HepG2 (cell line): ENCODE measurements at regions not wholly inside any gene's neighbourhood (a gene's known extent, or its start where the extent isn't known, plus 50 kb on each side); places are given as distances from the start of the nearest gene placed in this dataset.

Source experiments
- NFAT5 ChIP-seq: sonication (generic); formaldehyde crosslinking; IDR thresholded peaks from 2 replicates; pipeline ENCODE4 v1.4.0; 2020; ENCODE audit warnings: missing genetic modification reagents
- THRA ChIP-seq: sonication (generic); formaldehyde crosslinking; IDR thresholded peaks from 2 replicates; pipeline ENCODE4 v1.4.0; 2020; ENCODE audit warnings: missing genetic modification reagents, borderline replicate concordance
- TMF1 ChIP-seq: sonication (generic); formaldehyde crosslinking; IDR thresholded peaks from 2 replicates; pipeline ENCODE4 v1.8.1; 2022; ENCODE audit warnings: low read depth, missing genetic modification reagents
- ZNF337 ChIP-seq: sonication (generic); formaldehyde crosslinking; IDR thresholded peaks from 2 replicates; pipeline ENCODE4 v1.5.1; 2020; ENCODE audit warnings: missing genetic modification reagents, low read depth, mild to moderate bottlenecking, borderline replicate concordance
- ZNF660 ChIP-seq: sonication (generic); formaldehyde crosslinking; IDR thresholded peaks from 2 replicates; pipeline ENCODE4 v1.5.1; 2020; ENCODE audit warnings: mild to moderate bottlenecking, low read depth, missing genetic modification reagents, borderline replicate concordance
- ZNF83 ChIP-seq: sonication (generic); formaldehyde crosslinking; IDR thresholded peaks from 2 replicates; pipeline ENCODE4 v1.4.0; 2020; ENCODE audit warnings: missing genetic modification reagents, mild to moderate bottlenecking, borderline replicate concordance
- TF ChIP-seq, protein P1 (sequence below): sonication (generic); formaldehyde crosslinking; IDR thresholded peaks from 2 replicates; pipeline ENCODE4 v1.5.0; 2020; ENCODE audit warnings: missing genetic modification reagents
- TF ChIP-seq, protein P2 (sequence below): IDR thresholded peaks from 2 replicates; pipeline ENCODE4 v1.6.1; 2016; ENCODE audit warnings: missing biosample characterization, missing genetic modification reagents, low read depth
- TF ChIP-seq, protein P3 (sequence below): sonication (generic); formaldehyde crosslinking; IDR thresholded peaks from 2 replicates; pipeline ENCODE4 v1.5.0; 2020; ENCODE audit warnings: missing genetic modification reagents
- TF ChIP-seq, protein P4 (sequence below): sonication (generic); formaldehyde crosslinking; IDR thresholded peaks from 2 replicates; pipeline ENCODE4 v1.4.0; 2020; ENCODE audit warnings: missing genetic modification reagents, mild to moderate bottlenecking, borderline replicate concordance

DNA sequence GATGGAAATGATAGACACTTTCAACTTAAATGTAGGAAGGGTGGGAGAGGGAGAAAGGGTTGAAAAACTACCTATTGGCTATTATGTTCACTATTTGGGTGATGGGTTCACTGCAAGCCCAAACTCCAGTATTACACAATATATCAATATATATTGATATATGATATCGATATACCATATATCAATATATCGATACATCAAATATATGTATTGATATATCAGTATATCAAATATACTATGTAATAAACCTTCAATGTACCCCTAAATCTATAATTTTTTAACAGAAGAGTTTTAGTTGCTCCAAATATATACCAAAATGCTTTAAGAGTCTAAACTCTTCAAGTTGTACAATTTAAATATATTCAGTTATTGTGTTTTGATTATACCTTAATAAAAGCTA lies 302.0 kb upstream of the RGMB start (continued):
- no peak for TF ChIP-seq NFAT5 (CRISPR knock-in tag)
- no peak for TF ChIP-seq THRA (CRISPR knock-in tag)
- TF ChIP-seq TMF1 (CRISPR knock-in tag) = no peak
- TF ChIP-seq ZNF83 (CRISPR knock-in tag) = no peak
- no peak for TF ChIP-seq ZNF337
- TF ChIP-seq ZNF660 = no peak
- TF ChIP-seq, protein P1, sequence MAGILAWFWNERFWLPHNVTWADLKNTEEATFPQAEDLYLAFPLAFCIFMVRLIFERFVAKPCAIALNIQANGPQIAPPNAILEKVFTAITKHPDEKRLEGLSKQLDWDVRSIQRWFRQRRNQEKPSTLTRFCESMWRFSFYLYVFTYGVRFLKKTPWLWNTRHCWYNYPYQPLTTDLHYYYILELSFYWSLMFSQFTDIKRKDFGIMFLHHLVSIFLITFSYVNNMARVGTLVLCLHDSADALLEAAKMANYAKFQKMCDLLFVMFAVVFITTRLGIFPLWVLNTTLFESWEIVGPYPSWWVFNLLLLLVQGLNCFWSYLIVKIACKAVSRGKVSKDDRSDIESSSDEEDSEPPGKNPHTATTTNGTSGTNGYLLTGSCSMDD = no peak
- TF ChIP-seq, protein P2, sequence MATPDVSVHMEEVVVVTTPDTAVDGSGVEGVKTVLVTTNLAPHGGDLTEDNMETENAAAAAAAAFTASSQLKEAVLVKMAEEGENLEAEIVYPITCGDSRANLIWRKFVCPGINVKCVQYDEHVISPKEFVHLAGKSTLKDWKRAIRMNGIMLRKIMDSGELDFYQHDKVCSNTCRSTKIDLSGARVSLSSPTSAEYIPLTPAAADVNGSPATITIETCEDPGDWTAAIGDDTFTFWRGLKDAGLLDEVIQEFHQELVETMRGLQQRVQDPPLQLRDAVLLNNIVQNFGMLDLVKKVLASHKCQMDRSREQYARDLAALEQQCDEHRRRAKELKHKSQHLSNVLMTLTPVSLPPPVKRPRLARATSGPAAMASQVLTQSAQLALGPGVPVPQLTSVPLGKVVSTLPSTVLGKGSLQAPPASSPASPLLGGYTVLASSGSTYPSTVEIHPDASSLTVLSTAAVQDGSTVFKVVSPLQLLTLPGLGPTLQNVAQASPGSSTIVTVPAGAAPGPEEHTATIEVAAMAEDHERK (CRISPR knock-in tag) = no peak
- TF ChIP-seq, protein P3, sequence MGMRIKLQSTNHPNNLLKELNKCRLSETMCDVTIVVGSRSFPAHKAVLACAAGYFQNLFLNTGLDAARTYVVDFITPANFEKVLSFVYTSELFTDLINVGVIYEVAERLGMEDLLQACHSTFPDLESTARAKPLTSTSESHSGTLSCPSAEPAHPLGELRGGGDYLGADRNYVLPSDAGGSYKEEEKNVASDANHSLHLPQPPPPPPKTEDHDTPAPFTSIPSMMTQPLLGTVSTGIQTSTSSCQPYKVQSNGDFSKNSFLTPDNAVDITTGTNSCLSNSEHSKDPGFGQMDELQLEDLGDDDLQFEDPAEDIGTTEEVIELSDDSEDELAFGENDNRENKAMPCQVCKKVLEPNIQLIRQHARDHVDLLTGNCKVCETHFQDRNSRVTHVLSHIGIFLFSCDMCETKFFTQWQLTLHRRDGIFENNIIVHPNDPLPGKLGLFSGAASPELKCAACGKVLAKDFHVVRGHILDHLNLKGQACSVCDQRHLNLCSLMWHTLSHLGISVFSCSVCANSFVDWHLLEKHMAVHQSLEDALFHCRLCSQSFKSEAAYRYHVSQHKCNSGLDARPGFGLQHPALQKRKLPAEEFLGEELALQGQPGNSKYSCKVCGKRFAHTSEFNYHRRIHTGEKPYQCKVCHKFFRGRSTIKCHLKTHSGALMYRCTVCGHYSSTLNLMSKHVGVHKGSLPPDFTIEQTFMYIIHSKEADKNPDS (CRISPR knock-in tag) = no peak
- TF ChIP-seq, protein P4, sequence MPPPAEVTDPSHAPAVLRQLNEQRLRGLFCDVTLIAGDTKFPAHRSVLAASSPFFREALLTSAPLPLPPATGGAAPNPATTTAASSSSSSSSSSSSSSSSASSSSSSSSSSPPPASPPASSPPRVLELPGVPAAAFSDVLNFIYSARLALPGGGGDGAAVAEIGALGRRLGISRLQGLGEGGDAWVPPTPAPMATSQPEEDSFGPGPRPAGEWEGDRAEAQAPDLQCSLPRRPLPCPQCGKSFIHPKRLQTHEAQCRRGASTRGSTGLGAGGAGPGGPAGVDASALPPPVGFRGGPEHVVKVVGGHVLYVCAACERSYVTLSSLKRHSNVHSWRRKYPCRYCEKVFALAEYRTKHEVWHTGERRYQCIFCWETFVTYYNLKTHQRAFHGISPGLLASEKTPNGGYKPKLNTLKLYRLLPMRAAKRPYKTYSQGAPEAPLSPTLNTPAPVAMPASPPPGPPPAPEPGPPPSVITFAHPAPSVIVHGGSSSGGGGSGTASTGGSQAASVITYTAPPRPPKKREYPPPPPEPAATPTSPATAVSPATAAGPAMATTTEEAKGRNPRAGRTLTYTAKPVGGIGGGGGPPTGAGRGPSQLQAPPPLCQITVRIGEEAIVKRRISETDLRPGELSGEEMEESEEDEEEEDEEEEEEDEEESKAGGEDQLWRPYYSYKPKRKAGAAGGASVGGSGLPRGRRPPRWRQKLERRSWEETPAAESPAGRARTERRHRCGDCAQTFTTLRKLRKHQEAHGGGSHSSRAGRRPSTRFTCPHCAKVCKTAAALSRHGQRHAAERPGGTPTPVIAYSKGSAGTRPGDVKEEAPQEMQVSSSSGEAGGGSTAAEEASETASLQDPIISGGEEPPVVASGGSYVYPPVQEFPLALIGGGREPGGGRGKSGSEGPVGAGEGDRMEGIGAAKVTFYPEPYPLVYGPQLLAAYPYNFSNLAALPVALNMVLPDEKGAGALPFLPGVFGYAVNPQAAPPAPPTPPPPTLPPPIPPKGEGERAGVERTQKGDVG (CRISPR knock-in tag) = no peak
